ENCODE measurements at regions not wholly inside any gene's neighbourhood (a gene's known extent, or its start where the extent isn't known, plus 50 kb on each side); places are given as distances from the start of the nearest gene placed in this dataset.

- DNase-seq (no peak), ATAC-seq (no peak)
- no peak overlapping the region for H3K27ac Mint-ChIP-seq
- H3K9me3 Mint-ChIP-seq (ENCODE audit: low read depth), result no peaks in the 10 kb centered on the region
- no peak overlapping the region for H3K4me3 Mint-ChIP-seq
- no peaks in the 10 kb centered on the region for H3K27me3 Mint-ChIP-seq
- no peaks in the 10 kb centered on the region for H3K4me1 Mint-ChIP-seq
- no peaks in the 10 kb centered on the region for H3K36me3 Mint-ChIP-seq
- CTCF ChIA-PET, result no interaction called here
Measured at GRCh38 chr12:125424909-125425308, 359.7 kb downstream of the AACS start.

DNA sequence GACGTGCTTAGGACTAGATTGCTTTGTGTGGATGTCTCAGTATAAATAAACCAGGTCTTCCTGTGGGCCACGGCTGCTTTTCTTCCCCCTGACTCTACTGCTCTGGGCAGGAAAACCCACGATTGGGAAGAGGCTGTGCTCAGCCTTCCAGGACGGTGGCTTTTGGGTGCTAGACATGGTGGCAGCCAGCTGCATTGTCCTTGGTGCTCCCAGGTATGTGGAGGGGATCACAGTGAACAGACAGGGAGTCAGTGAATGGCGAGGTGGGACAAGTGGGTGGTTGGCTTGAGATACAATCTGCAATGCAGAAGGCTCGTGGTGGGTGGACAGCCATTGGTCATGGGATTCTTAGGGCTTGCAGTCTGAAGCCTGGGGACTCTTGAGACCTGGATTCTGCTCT lies 366.3 kb downstream of the AACS start:
- no peak overlapping the region for H3K4me3 Mint-ChIP-seq
- DNase-seq (no peak), ATAC-seq (no peak)
- H3K4me1 Mint-ChIP-seq, result no peaks in the 10 kb centered on the region
- no peaks in the 10 kb centered on the region for H3K27me3 Mint-ChIP-seq
- H3K9me3 Mint-ChIP-seq (ENCODE audit: low read depth), result peaks cover 5% of the 10 kb centered on the region
- CTCF ChIA-PET, result no interaction called here
- no peak overlapping the region for H3K27ac Mint-ChIP-seq
- H3K36me3 Mint-ChIP-seq, result no peaks in the 10 kb centered on the region

- Mint-ChIP-seq H3K27me3 (no peaks in the 10 kb centered on the region), H3K4me1 (no peaks in the 10 kb centered on the region), H3K36me3 (no peaks in the 10 kb centered on the region), H3K4me3 (no peak overlapping the region), H3K9me3 (ENCODE audit: low read depth) (peaks cover 5% of the 10 kb centered on the region), H3K27ac (no peak overlapping the region)
- DNase-seq, result no peak
- CTCF ChIA-PET, result no interaction called here
- ATAC-seq, result no peak
Measured at GRCh38 chr12:125434131-125434530, 368.9 kb downstream of the AACS start.

- no peaks in the 10 kb centered on the region for H3K4me1 Mint-ChIP-seq
- H3K9me3 Mint-ChIP-seq (ENCODE audit: low read depth), result peaks cover 5% of the 10 kb centered on the region
- CTCF ChIA-PET, result no interaction called here
- no peak overlapping the region for H3K4me3 Mint-ChIP-seq
- no peak for ATAC-seq
- no peak overlapping the region for H3K27ac Mint-ChIP-seq
- H3K36me3 Mint-ChIP-seq, result no peaks in the 10 kb centered on the region
- no peak for DNase-seq
- no peaks in the 10 kb centered on the region for H3K27me3 Mint-ChIP-seq
Measured at GRCh38 chr12:125434936-125435443, 369.8 kb downstream of the AACS start.

DNA sequence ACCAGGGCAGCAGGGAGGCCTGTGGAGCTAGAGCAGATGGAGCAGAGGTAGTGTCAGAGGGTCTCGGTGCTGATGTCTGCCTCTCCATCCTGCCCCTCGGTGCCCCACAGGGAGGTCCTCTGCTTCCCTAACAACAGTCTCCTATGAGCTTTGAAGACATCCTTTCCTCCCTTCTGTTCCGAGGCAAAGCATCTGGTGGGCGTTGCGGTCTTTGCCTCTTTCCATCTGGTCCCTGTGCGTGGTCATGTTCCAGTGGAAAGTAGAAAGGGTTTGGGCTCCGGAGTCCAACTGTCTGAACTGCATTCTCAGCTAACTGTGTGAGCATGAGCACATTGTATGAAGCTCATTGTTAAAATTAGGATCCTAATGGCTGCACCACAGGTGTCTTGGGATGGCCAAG lies 370.6 kb downstream of the AACS start:
- Mint-ChIP-seq H3K36me3 (no peaks in the 10 kb centered on the region), H3K27me3 (no peaks in the 10 kb centered on the region), H3K4me3 (no peak overlapping the region), H3K9me3 (ENCODE audit: low read depth) (peaks cover 5% of the 10 kb centered on the region), H3K27ac (no peak overlapping the region), H3K4me1 (no peaks in the 10 kb centered on the region)
- DNase-seq (no peak), ATAC-seq (no peak)
- CTCF ChIA-PET, result no interaction called here

DNA sequence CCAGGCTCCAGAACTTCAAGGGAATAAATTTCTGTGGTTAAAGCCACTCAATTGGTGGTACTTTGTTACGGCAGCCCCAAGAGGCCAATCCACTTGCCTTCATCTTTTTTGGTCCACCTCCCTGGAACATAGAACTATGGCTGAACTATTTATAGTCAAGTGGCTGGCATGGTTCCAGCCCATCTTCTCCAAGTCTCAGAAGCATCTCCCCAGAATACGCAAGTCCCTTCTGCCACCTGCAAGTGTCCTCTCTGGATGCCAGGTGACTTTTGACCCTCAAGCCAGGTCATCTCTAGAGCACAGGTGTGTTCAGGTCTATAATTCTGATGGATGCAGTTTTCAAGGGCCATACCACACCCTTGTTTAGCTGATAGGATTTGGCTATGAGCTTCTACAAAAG lies 371.5 kb downstream of the AACS start:
- no peaks in the 10 kb centered on the region for H3K27me3 Mint-ChIP-seq
- H3K36me3 Mint-ChIP-seq, result no peaks in the 10 kb centered on the region
- CTCF ChIA-PET, result no interaction called here
- no peak for DNase-seq
- H3K4me1 Mint-ChIP-seq, result no peaks in the 10 kb centered on the region
- ATAC-seq, result no peak
- no peak overlapping the region for H3K27ac Mint-ChIP-seq
- H3K9me3 Mint-ChIP-seq (ENCODE audit: low read depth), result peaks cover 5% of the 10 kb centered on the region
- no peak overlapping the region for H3K4me3 Mint-ChIP-seq

- no peak for ATAC-seq
- no peaks in the 10 kb centered on the region for H3K4me1 Mint-ChIP-seq
- H3K4me3 Mint-ChIP-seq, result no peak overlapping the region
- CTCF ChIA-PET, result no interaction called here
- no peak for DNase-seq
- H3K27me3 Mint-ChIP-seq, result peaks cover 2% of the 10 kb centered on the region
- H3K36me3 Mint-ChIP-seq, result no peaks in the 10 kb centered on the region
- H3K9me3 Mint-ChIP-seq (ENCODE audit: low read depth), result no peaks in the 10 kb centered on the region
- H3K27ac Mint-ChIP-seq, result no peak overlapping the region
Measured at GRCh38 chr12:125440399-125440798, 375.2 kb downstream of the AACS start.

GRCh38 chr12:125443341-125443740 lies 378.1 kb downstream of the AACS start:
- Mint-ChIP-seq H3K4me1 (no peaks in the 10 kb centered on the region), H3K27me3 (peaks cover 2% of the 10 kb centered on the region), H3K9me3 (ENCODE audit: low read depth) (no peaks in the 10 kb centered on the region), H3K4me3 (no peak overlapping the region), H3K27ac (no peak overlapping the region), H3K36me3 (no peaks in the 10 kb centered on the region)
- ATAC-seq (no peak), DNase-seq (no peak)
- CTCF ChIA-PET, result no interaction called here

DNA sequence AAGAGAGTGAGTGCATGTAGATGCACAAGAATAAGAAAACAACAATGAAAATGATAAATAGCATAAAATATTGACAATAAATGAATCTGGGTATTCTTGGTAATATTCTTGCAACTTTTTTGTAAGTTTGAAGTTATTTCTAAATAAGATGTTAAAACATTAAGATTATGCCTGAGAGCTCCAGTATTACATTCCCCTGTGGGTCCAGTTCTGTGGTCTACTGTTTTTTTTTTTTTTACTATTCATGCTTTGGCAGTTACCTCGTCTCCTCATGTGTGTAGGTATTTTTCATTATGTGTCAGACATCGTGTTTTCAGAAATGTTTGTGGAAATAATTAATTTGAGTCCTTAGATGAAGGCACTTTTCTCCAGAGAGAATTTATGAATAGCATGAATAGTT lies 386.2 kb downstream of the AACS start:
- Mint-ChIP-seq H3K9me3 (ENCODE audit: low read depth) (peaks cover 5% of the 10 kb centered on the region), H3K4me3 (no peak overlapping the region), H3K4me1 (no peaks in the 10 kb centered on the region), H3K36me3 (no peaks in the 10 kb centered on the region), H3K27me3 (peaks cover 2% of the 10 kb centered on the region), H3K27ac (no peak overlapping the region)
- ATAC-seq, result no peak
- CTCF ChIA-PET, result no interaction called here
- DNase-seq, result no peak

DNA sequence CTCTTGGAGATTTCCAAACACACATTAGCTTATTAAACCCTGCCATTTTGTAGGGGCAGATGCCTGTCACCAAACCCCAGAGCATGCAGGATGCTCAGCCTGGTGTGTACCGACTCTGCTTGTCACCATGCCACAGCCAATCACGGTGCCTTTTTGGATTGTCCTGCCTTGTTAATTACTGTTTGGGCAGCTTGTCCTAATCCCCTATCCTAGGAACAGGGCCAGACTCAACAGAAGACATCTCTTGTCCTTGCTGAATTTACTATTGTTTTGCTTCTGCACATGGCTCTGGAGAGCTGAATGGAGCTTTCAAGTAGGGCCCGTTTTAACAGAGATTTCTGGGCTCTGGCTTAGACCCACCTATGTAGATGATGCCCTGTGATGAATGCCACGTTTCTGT lies 388.5 kb downstream of the AACS start:
- Mint-ChIP-seq H3K9me3 (ENCODE audit: low read depth) (peaks cover 5% of the 10 kb centered on the region), H3K4me1 (no peaks in the 10 kb centered on the region), H3K27ac (no peak overlapping the region), H3K36me3 (no peaks in the 10 kb centered on the region), H3K27me3 (peaks cover 2% of the 10 kb centered on the region), H3K4me3 (no peak overlapping the region)
- ATAC-seq (no peak), DNase-seq (no peak)
- CTCF ChIA-PET, result no interaction called here

- CTCF ChIA-PET, result no interaction called here
- Mint-ChIP-seq H3K9me3 (ENCODE audit: low read depth) (peaks cover 5% of the 10 kb centered on the region), H3K27ac (no peak overlapping the region), H3K4me1 (no peaks in the 10 kb centered on the region), H3K4me3 (no peak overlapping the region), H3K36me3 (no peaks in the 10 kb centered on the region), H3K27me3 (peaks cover 2% of the 10 kb centered on the region)
- no peak for DNase-seq
- ATAC-seq, result no peak
Measured at GRCh38 chr12:125454291-125454690, 389.1 kb downstream of the AACS start.

- Mint-ChIP-seq H3K27ac (no peak overlapping the region), H3K36me3 (no peaks in the 10 kb centered on the region), H3K27me3 (peaks cover 2% of the 10 kb centered on the region), H3K9me3 (ENCODE audit: low read depth) (peaks cover 2% of the 10 kb centered on the region), H3K4me1 (no peaks in the 10 kb centered on the region), H3K4me3 (no peak overlapping the region)
- DNase-seq (no peak), ATAC-seq (no peak)
- CTCF ChIA-PET, result no interaction called here
Measured at GRCh38 chr12:125454786-125455480, 389.7 kb downstream of the AACS start.

- Mint-ChIP-seq H3K27me3 (peaks cover 2% of the 10 kb centered on the region), H3K27ac (no peak overlapping the region), H3K4me3 (no peak overlapping the region), H3K4me1 (no peaks in the 10 kb centered on the region), H3K36me3 (no peaks in the 10 kb centered on the region), H3K9me3 (ENCODE audit: low read depth) (peaks cover 2% of the 10 kb centered on the region)
- DNase-seq, result no peak
- ATAC-seq, result no peak
- CTCF ChIA-PET, result no interaction called here
Measured at GRCh38 chr12:125455556-125455955, 390.3 kb downstream of the AACS start.

DNA sequence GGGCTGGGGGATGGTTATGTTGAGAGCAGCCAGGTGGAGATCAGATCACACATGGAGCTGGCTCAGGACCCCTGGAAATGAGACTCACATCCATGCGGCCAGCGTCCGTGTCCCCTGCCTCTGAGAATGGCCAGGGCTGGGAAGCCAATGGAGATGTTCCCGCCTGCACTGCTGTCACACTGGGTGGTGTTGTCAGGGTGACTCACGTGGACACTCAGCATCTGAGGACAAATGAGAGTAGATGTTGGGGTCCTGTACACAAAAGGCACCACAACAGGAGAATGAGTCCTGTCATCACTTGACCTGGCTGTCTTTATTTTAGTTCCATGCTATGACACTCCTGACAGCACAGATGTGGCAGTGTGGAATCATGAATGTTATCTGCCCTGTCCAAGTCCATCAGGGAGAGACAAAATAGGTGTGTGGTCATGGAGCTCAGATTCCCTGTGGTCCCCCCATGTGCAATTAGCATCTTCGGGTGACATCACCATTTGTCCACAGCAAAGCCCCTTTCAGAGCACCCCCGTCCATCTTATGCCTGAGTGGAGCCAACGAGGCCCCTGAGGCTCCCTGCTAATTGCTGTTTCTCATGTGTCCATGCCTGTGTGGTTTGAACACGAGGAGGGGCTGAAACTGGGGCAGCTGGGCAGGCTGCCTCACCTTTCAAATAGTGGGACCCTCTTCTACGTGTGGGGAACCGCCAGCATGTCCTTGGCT lies 393.5 kb downstream of the AACS start:
- Mint-ChIP-seq H3K27ac (no peak overlapping the region), H3K4me1 (no peaks in the 10 kb centered on the region), H3K4me3 (no peak overlapping the region), H3K27me3 (peaks cover 2% of the 10 kb centered on the region), H3K9me3 (ENCODE audit: low read depth) (no peaks in the 10 kb centered on the region), H3K36me3 (no peaks in the 10 kb centered on the region)
- ATAC-seq (no peak), DNase-seq (no peak)
- CTCF ChIA-PET, result no interaction called here

All from activated CD8-positive, alpha-beta memory T cell treated with anti-CD3 and anti-CD28 coated beads, Interleukin-2, amount 10 ng/mL, durations not matched to agents 7 days and 5 days (primary cell).